A549 (cell line): ENCODE measurements at regions not wholly inside any gene's neighbourhood (a gene's known extent, or its start where the extent isn't known, plus 50 kb on each side); places are given as distances from the start of the nearest gene placed in this dataset.

Experiments used
- ATAC-seq, 2 experiments: fragments of 200-7000 bp in 1 of 2; fragments of >200 bp in 1 of 2; cut with Nextera tagmentation in 1 of 2; cut with Tn5 transposase in 1 of 2; 3 replicates each; pipeline versions ENCODE4 v1.8.0 to v1.9.1; 2018 to 2020; ENCODE audit warnings: mild to moderate bottlenecking in 1 of 2, moderate library complexity in 1 of 2
- CTCF ChIA-PET: fragments of 300-600 bp; sonication (Branson Sonifier 250); formaldehyde crosslinking; extraction: SDS; loops from one replicate; lab custom pipeline; 2021; ENCODE audit warnings: antibody characterized with exemption, inconsistent platforms; lab: Yijun Ruan, JAX
- POLR2A ChIA-PET: fragments of 350-600 bp; formaldehyde crosslinking; extraction: SDS; loops from one replicate; lab custom pipeline; 2021; ENCODE audit warnings: antibody characterized with exemption, inconsistent platforms; lab: Yijun Ruan, JAX
- DNase-seq, 2 experiments: peaks; one replicate each; pipeline versions ENCODE4 v3.0.0 to v3.0.0-alpha.2; 2011 to 2016; ENCODE audit warnings: low read depth in 1 of 2, low spot score in 1 of 2
- FAIRE-seq: peaks from 2 replicates; lab custom pipeline; 2011; peaks lifted over from hg19 to GRCh38; lab: Jason Lieb, UNC
- H3K27ac ChIP-seq, 2 experiments: fragments of >200 bp; sonication (Bioruptor Twin); formaldehyde crosslinking; 3 replicates each; pipeline ENCODE4 v1.5.1; 2016 to 2017
- H3K4me1 ChIP-seq: fragments of >200 bp; sonication (Bioruptor Twin); formaldehyde crosslinking; 3 replicates; pipeline ENCODE4 v1.6.1; 2016
- H3K4me2 ChIP-seq: fragments of >200 bp; sonication (Bioruptor Twin); formaldehyde crosslinking; 3 replicates; pipeline ENCODE4 v1.6.1; 2016
- H3K4me3 ChIP-seq: fragments of >200 bp; sonication (Bioruptor Twin); formaldehyde crosslinking; 3 replicates; pipeline ENCODE4 v1.5.1; 2016
- H3K9me3 ChIP-seq: fragments of >200 bp; sonication (Bioruptor Twin); formaldehyde crosslinking; 3 replicates; pipeline ENCODE4 v1.6.1; 2016
- ATOH8 ChIP-seq: fragments of 250-450 bp; sonication (Bioruptor Pico); IDR thresholded peaks from 2 replicates; pipeline ENCODE4 v1.5.0; 2020; ENCODE audit warnings: low read depth, mild to moderate bottlenecking, moderate library complexity
- CBX2 ChIP-seq: fragments of 200-600 bp; sonication (generic); IDR thresholded peaks from 2 replicates; pipeline ENCODE4 v1.6.1; 2016; ENCODE audit warnings: low read depth, mild to moderate bottlenecking, borderline replicate concordance
- CBX8 ChIP-seq: fragments of 200-600 bp; sonication (generic); IDR thresholded peaks from 2 replicates; pipeline ENCODE4 v1.6.1; 2016
- CHD2 ChIP-seq: fragments of 150-350 bp; IDR thresholded peaks from 2 replicates; pipeline ENCODE4 v1.6.1; 2014; ENCODE audit warnings: low read length; ENCODE audit not compliant: partially characterized antibody
- EHF ChIP-seq: fragments of 250-450 bp; sonication (Bioruptor Pico); IDR thresholded peaks from 2 replicates; pipeline ENCODE4 v1.5.0; 2020; ENCODE audit warnings: mild to moderate bottlenecking
- ESRRA ChIP-seq: fragments of 150-350 bp; IDR thresholded peaks from 2 replicates; pipeline ENCODE4 v1.6.1; 2014; ENCODE audit warnings: mild to moderate bottlenecking, low read length, borderline replicate concordance
- GATA3 ChIP-seq: IDR thresholded peaks from 2 replicates; pipeline ENCODE4 v1.6.1; 2012; ENCODE audit warnings: borderline replicate concordance
- HDAC2 ChIP-seq: fragments of 200-600 bp; sonication (generic); IDR thresholded peaks from 2 replicates; pipeline ENCODE4 v1.6.1; 2016
- HMGXB4 ChIP-seq: fragments of 250-450 bp; sonication (Bioruptor Pico); IDR thresholded peaks from 2 replicates; pipeline ENCODE4 v1.5.0; 2021; ENCODE audit warnings: mild to moderate bottlenecking, moderate library complexity, borderline replicate concordance
- JUN ChIP-seq, 2 experiments: fragments of >200 bp; sonication (Bioruptor Twin); formaldehyde crosslinking; IDR thresholded peaks; 2 replicates in 1 of 2; 3 replicates in 1 of 2; pipeline ENCODE4 v1.6.1; 2016 to 2017
- JUNB ChIP-seq: fragments of >200 bp; sonication (Bioruptor Twin); formaldehyde crosslinking; IDR thresholded peaks from 2 replicates; pipeline ENCODE4 v1.6.1; 2016
- KDM1A ChIP-seq: fragments of 200-600 bp; sonication (generic); IDR thresholded peaks from 2 replicates; pipeline ENCODE4 v1.6.1; 2016; ENCODE audit warnings: low read depth, mild to moderate bottlenecking
- MAFK ChIP-seq: fragments of 450-650 bp; IDR thresholded peaks from 2 replicates; pipeline ENCODE4 v1.6.1; 2014; ENCODE audit not compliant: partially characterized antibody
- MYC ChIP-seq: IDR thresholded peaks from 2 replicates; pipeline ENCODE4 v1.6.1; 2012; ENCODE audit warnings: mild to moderate bottlenecking, inconsistent platforms, low read length, improper control_type of control experiment, borderline replicate concordance
- NFE2L2 ChIP-seq: fragments of 150-350 bp; conservative IDR thresholded peaks from 2 replicates; pipeline ENCODE4 v1.6.1; 2014; ENCODE audit warnings: low read length
- PHF8 ChIP-seq: fragments of 200-600 bp; sonication (generic); IDR thresholded peaks from 2 replicates; pipeline ENCODE4 v1.6.1; 2016; ENCODE audit warnings: low read depth, mild to moderate bottlenecking, antibody characterized with exemption, moderate library complexity, borderline replicate concordance
- RAD21 ChIP-seq, 2 experiments: fragments of >200 bp in 1 of 2; sonication (Bioruptor Twin) in 1 of 2; formaldehyde crosslinking in 1 of 2; IDR thresholded peaks in 1 of 2; conservative IDR thresholded peaks in 1 of 2; 2 replicates in 1 of 2; 3 replicates in 1 of 2; pipeline ENCODE4 v1.6.1; 2012 to 2018; ENCODE audit warnings: inconsistent platforms in 1 of 2
- RNF2 ChIP-seq: fragments of 200-600 bp; sonication (generic); IDR thresholded peaks from 2 replicates; pipeline ENCODE4 v1.6.1; 2016; ENCODE audit warnings: low read depth, mild to moderate bottlenecking, antibody characterized with exemption, moderate library complexity, borderline replicate concordance
- TFCP2L1 ChIP-seq: fragments of 250-450 bp; sonication (Bioruptor Pico); IDR thresholded peaks from 2 replicates; pipeline ENCODE4 v1.5.0; 2021; ENCODE audit warnings: mild to moderate bottlenecking
- ZC3H11A ChIP-seq: fragments of 450-650 bp; IDR thresholded peaks from 2 replicates; pipeline ENCODE4 v1.6.1; 2014; ENCODE audit warnings: antibody characterized with exemption, mild to moderate bottlenecking
- ZNF302 ChIP-seq: fragments of 250-450 bp; sonication (Bioruptor Pico); IDR thresholded peaks from 2 replicates; pipeline ENCODE4 v1.9.0; 2021; ENCODE audit warnings: inconsistent platforms, mild to moderate bottlenecking, moderate library complexity
- ZSCAN20 ChIP-seq: fragments of 250-450 bp; sonication (Bioruptor Pico); IDR thresholded peaks from 2 replicates; pipeline ENCODE4 v1.8.0; 2022; ENCODE audit warnings: mild to moderate bottlenecking, moderate library complexity
- WGBS: methylation state at CpG from one replicate; pipeline ENCODE4 v1.1.6; 2017; ENCODE audit errors: missing lambda C conversion rate; 5-methylcytosine and 5-hydroxymethylcytosine counted together
- TF ChIP-seq, protein P1 (sequence below): IDR thresholded peaks from 2 replicates; pipeline ENCODE4 v1.6.1; 2012
- TF ChIP-seq, protein P2 (sequence below): fragments of 450-650 bp; IDR thresholded peaks from 2 replicates; pipeline ENCODE4 v1.6.1; 2014; ENCODE audit warnings: antibody characterized with exemption
- TF ChIP-seq, protein P3 (sequence below): fragments of 150-350 bp; IDR thresholded peaks from 2 replicates; pipeline ENCODE4 v1.6.1; 2014; ENCODE audit warnings: low read depth, mild to moderate bottlenecking, low read length

DNA sequence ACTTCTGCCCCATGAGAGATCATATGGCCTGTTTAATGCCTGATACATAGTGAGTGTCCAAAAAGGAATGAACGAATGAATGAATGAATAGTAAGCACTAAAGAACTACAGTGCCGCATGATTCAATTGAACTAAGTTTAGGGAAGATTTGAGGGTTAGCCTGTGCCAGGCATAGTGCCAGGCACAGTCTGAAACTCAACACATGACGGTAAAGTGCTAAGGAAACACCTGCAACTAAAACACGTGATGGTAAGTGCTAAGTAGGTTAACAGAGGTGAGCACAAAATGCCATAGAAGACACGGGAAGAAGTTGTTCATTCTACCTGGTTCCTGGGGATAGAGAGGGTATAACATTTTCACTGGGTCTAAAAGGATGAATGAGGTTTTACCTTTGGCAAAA lies 93.5 kb upstream of the DBX1 start:
- no peak overlapping the region for H3K27ac ChIP-seq
- WGBS: 10% methylated on average over 5 of the region's 5 CpGs
- FAIRE-seq (no peak), ATAC-seq (no peak)
- H3K9me3 ChIP-seq: no peaks in the 10 kb centered on the region
- H3K4me2 ChIP-seq: no peak overlapping the region
- no peak overlapping the region for H3K4me3 ChIP-seq
- POLR2A ChIA-PET: no interaction called here
- TF ChIP-seq JUNB (no peak), ZC3H11A (no peak), MYC (no peak), CBX2 (no peak)
- TF ChIP-seq, protein P1, sequence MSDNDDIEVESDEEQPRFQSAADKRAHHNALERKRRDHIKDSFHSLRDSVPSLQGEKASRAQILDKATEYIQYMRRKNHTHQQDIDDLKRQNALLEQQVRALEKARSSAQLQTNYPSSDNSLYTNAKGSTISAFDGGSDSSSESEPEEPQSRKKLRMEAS: no peak
- TF ChIP-seq, all 56 proteins: peak for 0
- H3K4me1 ChIP-seq: no peaks in the 10 kb centered on the region
- CTCF ChIA-PET: no interaction called here
- DNase-seq: no peak

DNA sequence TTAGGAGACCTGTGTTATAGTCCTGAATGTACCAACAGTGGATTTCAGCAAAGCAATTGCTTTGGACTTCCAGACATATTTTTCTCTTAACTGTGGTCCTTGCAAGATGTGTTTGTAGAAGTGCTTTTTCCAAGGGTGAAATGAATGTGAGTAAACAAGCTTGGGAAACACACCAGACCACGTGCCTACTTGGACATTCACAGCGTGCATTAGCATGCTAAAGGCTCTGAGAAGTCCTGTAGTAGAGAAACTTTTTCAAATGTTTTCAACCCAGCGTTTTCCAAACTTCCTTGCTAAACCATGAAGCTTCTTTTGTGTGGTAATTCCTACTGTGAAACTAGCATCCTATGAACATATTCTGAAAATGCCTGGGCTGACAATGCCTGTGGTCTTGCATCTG lies 91.2 kb upstream of the DBX1 start:
- no peak overlapping the region for H3K27ac ChIP-seq
- H3K4me3 ChIP-seq: no peak overlapping the region
- no peaks in the 10 kb centered on the region for H3K4me1 ChIP-seq
- no peak overlapping the region for H3K4me2 ChIP-seq
- WGBS: 0% methylated on average over 3 of the region's 3 CpGs
- ATAC-seq (no peak), DNase-seq (no peak), FAIRE-seq (no peak)
- no peaks in the 10 kb centered on the region for H3K9me3 ChIP-seq
- POLR2A ChIA-PET: interaction anchor here (0.6 kb wide), 1 partner anchor 11 kb away, joined by 3 read pairs; no protein-coding TSS in a partner anchor
- no peak for TF ChIP-seq RNF2
- no peak for TF ChIP-seq CBX8
- no peak for TF ChIP-seq RAD21 (conservative IDR thresholded peaks at IDR 0.05 in 1 of 2, IDR thresholded peaks at IDR 0.05 in 1 of 2)
- TF ChIP-seq, protein P2, sequence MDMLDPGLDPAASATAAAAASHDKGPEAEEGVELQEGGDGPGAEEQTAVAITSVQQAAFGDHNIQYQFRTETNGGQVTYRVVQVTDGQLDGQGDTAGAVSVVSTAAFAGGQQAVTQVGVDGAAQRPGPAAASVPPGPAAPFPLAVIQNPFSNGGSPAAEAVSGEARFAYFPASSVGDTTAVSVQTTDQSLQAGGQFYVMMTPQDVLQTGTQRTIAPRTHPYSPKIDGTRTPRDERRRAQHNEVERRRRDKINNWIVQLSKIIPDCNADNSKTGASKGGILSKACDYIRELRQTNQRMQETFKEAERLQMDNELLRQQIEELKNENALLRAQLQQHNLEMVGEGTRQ: no peak
- no peak for TF ChIP-seq MAFK
- no peak for TF ChIP-seq MYC
- TF ChIP-seq, protein P3, sequence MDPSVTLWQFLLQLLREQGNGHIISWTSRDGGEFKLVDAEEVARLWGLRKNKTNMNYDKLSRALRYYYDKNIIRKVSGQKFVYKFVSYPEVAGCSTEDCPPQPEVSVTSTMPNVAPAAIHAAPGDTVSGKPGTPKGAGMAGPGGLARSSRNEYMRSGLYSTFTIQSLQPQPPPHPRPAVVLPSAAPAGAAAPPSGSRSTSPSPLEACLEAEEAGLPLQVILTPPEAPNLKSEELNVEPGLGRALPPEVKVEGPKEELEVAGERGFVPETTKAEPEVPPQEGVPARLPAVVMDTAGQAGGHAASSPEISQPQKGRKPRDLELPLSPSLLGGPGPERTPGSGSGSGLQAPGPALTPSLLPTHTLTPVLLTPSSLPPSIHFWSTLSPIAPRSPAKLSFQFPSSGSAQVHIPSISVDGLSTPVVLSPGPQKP: no peak
- no peak for TF ChIP-seq ESRRA
- CTCF ChIA-PET: interaction anchor here (1.7 kb wide), 1 partner anchor 123 kb away, joined by 3 read pairs; no protein-coding TSS in a partner anchor

GRCh38 chr11:20250644-20251247 lies 90.5 kb upstream of the DBX1 start:
- ChIA-PET POLR2A (no interaction called here), CTCF (interaction anchor here (1.7 kb wide), 1 partner anchor 122 kb away, joined by 3 read pairs; no protein-coding TSS in a partner anchor)
- WGBS: 32% methylated on average over 3 of the region's 3 CpGs
- DNase-seq (no peak), FAIRE-seq (no peak), ATAC-seq (no peak)
- no peak overlapping the region for H3K27ac ChIP-seq
- no peak for TF ChIP-seq ATOH8 (CRISPR knock-in tag)
- no peak for TF ChIP-seq CHD2
- TF ChIP-seq ZSCAN20 (CRISPR knock-in tag): no peak
- no peak for TF ChIP-seq EHF (CRISPR knock-in tag)
- no peak for TF ChIP-seq HDAC2
- TF ChIP-seq PHF8: no peak
- no peak for TF ChIP-seq ESRRA
- TF ChIP-seq, protein P1: no peak
- no peak for TF ChIP-seq ZNF302
- TF ChIP-seq KDM1A: no peak
- no peak for TF ChIP-seq TFCP2L1 (CRISPR knock-in tag)
- no peak for TF ChIP-seq HMGXB4 (CRISPR knock-in tag)
- TF ChIP-seq NFE2L2: no peak
- TF ChIP-seq GATA3: no peak
- no peak for TF ChIP-seq JUN (IDR thresholded peaks at IDR 0.05)
- no peaks in the 10 kb centered on the region for H3K9me3 ChIP-seq
- H3K4me2 ChIP-seq: no peak overlapping the region
- no peak overlapping the region for H3K4me3 ChIP-seq
- no peaks in the 10 kb centered on the region for H3K4me1 ChIP-seq
